Daoy (cell line): ENCODE measurements at regions not wholly inside any gene's neighbourhood (a gene's known extent, or its start where the extent isn't known, plus 50 kb on each side); places are given as distances from the start of the nearest gene placed in this dataset.
"Not testable (repeated sequence)": the region's sequence is repeated elsewhere in the genome, so short reads cannot be mapped to it uniquely, and the experiment has no call there.

Experiments used
- DNase-seq: peaks from one replicate; pipeline ENCODE4 v3.0.0-alpha.2; 2015; ENCODE audit warnings: low read depth

DNA sequence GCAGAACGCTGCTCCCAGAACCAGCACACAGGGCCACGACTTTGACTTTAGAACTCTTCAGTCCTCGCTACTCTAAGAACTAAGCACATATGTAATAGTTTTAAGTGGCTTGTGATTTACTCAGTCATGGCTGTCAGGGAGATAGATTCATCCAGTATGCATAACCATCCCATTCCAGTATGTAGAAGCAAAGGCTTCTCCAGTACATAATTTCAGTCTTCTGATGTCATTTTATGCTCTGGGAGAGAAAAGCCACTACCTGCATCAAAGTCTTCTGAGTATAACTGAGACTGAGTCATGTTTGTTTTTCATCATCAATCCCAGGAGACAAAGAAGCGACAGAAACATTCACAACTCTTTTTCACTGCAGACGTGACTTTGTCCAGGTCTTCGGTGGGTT is 885.7 kb downstream of the PLA2G4A start:
- no peak for DNase-seq

DNA sequence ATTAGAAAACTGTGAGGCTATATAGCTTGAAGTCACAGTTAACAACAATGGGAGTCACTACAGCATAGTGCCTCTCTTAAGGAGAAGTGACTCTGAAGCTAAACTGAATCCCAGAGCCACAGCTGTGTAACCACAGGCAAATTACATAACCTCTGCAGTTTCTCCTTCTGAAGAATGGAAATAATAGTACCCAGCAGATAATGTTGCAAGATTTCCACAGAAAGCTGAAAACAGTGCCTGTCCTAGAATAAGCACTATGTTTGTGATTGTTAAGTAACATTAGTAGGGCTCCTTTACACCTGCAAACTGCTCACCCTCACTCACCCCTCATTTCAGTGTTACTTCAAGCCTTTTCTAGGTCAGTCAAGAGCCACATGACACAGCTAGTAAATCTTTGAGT is 886.7 kb downstream of the PLA2G4A start:
- no peak for DNase-seq

DNA sequence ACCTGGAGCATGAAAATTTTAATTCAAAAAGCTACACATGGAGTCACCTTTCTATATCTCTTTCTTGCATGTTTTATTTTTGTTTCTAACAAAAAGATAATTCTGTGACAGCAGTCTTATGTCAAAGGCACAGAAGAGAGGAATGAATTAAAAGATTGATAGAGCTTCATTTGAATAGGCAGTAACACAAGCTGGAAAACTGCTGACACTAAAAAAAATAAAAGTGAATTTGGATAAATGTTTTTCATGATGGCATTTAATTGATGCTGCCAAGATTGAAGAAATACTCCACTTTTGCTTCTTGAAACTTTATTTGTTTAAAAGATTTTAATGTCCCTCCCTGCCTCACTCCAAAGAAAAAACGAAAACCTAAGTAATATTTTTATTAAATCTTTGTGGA is 887.4 kb downstream of the PLA2G4A start:
- DNase-seq: no peak

DNA sequence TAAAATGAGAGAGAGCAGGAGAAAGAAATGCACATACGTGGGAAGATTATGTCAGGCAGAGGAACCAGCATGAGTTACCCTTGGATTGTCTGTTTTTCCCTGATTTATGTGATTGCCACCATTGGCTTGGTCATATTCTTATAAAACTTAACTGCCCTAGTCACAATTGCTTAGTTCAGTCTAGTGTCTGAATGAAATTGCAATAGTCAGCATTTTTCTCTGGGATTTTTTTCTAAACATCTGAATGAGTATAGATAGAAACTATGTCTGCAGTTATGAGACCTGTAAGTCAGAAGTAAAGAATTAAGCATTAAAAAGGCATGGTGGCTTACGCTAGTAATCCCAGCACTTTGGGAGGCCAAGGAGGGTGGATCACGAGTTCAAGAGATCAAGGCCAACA is 889.8 kb downstream of the PLA2G4A start:
- DNase-seq: no peak

DNA sequence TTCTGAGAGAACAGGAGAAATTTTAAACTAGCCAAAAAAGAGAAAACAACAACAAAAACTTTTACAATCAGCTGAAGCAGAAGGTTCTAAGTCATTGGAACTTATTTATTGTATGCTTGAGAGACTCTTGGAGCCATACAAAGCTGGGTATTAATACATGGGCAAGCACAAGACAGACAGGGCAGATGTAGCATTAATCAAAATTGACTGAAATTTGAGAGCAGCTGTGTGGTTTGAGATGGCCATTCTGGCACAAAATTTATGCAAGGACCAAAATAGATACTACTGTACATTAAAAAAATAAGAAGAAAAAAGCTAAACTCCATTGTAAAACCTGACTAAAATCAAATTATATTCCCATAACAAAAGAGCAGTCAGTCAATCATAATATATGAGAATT is 892.5 kb downstream of the PLA2G4A start:
- DNase-seq: no peak

DNA sequence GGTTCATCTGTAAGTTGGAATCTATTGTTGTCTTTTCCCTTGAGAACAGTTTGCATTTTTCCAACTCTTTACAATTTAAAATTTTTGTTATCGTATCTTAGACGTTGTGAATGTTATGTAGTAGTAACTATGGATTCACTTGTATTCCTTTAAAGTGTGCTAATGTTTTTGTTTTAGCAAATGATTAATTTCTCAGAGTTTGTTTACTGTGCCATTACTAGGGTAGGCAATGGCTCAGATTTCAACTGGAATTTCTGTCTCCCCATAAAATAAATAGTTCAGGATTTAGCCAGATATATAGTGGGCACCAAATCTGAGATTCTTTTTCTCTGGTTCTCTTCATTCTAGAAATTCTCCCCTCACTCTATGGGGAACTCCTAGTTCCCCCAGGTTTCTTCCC is 896.5 kb downstream of the PLA2G4A start:
- no peak for DNase-seq

DNA sequence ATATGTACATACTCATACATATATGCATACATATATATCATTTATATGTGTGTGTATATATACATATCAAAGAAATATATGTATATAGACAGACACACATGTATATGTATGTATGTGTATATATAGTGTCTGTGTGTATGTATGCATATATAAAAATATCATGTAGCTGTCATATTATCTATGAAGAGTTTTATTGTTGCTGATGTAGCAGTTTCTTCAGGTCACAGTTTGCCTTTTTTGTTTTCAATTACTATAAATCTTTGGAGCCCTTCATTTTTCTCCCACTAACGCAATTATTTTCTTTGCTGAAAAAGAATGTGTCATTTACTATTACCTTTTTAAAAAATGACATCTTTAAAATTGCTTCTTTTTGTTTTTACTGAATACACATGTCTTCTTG is 904.5 kb downstream of the PLA2G4A start:
- no peak for DNase-seq

DNA sequence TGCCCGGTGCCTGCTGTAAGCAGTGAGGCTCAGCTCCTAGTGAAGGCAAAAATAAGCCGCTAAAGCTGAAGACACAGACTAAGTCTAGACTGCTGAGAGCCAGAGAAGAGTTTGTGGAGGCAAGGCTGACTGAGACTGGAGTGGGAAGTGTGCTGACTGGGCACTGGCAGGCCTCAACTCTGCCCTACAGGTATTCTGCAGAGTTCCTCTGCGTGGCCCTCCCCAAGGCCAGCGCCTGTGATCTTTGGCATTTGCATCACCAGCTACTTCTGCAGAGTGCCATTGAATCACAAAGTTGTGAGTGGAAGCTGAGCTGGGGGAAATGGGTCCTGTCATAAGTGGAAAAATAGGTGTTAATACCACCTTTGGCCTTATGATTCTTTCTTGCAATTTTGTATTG is 905.7 kb downstream of the PLA2G4A start:
- no peak for DNase-seq

DNA sequence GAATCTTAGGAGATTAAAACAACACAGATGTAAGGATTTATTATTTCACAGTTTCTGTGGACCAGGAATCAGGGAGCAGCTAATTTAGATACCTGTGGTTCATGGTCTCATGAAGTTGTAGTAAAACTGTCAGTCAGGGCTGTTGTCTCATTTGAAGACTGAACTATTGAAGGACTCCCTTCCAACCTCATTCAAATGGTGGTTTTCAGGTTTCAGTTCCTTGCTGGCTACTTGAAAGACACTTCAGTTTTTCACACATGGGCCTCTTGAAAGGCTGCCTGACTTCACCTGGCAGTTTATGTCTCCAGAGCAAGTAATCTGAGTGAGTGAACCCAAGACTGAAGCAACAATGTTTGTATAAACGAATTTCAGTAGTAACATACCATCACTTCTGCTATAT is 915.9 kb downstream of the PLA2G4A start:
- no peak for DNase-seq

DNA sequence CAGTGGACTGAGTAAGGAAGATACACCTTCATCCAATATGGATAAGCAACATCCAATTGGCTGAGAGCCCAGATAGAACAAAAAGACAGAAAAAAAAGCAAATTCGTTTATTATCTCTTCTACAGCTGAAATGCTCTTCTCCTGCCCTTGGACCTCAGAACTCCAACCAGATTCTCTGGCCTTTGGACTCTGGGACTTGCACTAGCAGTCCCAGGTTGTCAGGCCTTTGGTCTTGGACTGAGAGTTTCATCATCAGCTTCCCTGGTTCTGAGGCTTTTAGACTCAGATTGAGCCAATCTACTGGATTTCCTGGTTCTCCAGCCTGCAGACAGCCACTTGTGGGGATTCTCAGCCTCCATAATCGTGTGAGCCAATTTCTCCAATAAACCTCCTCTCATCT is 926.8 kb downstream of the PLA2G4A start:
- DNase-seq: no peak

DNA sequence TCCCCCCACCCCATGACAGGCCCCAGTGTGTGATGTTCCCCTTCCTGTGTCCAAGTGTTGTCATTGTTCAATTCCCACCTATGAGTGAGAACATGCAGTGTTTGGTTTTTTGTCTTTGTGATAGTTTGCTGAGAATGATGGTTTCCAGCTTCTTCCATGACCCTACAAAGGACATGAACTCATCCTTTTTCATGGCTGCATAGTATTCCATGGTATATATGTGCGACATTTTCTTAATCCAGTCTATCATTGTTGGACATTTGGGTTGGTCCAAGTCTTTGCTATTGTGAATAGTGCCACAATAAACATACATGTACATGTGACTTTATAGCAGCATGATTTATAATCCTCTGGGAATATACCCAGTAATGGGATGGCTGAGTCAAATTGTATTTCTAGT is 927.9 kb downstream of the PLA2G4A start:
- DNase-seq: not testable (repeated sequence)

DNA sequence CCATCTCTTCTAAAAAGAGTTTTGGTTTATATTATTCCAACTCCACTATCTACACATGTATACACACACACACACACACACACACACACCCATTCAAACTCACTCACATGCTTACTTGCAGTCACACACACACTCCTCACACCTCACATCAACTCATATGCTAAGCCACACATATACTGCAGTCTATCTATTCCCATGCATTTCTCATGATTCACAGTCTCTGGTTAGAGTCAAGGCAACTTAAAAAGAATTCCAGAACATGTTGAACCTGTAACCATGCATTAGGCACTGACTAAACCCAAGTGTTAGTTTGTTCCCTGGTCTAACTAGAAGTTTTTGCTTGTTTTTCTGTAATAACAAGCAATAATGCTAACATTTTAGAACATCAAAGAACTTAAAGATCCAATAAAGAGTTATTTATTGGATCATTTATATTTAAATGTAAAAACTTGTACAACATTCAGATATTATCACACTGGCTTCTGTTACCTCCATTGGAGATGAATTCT is 931.1 kb downstream of the PLA2G4A start:
- no peak for DNase-seq

DNA sequence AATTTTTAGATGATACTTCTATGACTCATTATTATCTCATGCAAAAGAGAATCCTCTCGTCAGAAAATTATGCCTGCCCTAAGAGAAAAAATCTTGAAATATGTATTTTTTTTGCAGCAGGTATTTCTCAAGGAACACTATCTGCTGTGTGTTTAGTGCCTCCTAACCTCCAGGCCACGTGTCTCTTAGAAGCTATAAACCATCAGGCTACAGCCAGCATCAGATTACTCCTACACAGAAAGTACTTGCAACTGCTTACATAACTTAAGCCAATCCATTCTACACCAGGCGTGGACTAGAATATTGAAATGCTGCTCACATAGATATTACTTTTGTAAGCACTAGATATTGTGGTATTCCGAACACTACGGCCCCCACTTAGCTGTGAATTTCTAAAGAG is 933.4 kb downstream of the PLA2G4A start:
- DNase-seq: no peak

DNA sequence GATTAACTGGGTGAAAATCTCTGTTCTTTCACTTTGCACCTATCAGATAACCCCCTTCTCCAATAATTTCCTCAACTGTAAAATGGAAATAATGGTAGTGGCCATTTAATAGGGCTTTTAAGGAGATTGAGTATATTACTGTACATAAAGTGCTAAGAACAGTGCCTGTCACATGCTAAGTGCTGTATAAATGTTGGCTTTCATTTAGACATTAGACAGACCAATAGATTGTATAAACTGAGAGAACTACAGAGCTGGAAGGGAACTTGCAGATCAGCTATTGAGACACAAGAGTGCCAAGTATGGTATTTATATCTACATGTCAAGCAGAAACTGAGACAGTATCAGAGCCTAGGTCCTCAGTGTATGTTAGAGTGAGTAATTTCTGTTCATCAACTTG is 934.7 kb downstream of the PLA2G4A start:
- DNase-seq: no peak

DNA sequence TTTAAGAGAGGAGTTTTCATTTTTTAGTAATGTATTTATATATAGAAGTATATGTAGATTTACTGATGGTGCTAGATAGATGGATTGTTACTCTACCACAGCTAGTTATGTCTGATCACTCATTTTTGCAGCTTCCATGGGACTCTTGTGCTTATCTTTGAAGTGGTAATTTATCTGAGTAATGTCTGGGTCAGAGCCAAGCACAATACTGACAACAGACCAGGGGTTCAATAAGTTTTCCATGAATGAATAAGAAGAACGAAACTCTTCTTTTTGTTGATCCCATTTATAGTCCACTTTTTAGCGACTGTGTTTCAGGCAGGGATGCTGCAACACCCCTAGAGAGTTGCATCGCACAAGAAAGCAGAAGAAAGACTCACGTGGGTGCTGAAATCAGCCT is 935.2 kb downstream of the PLA2G4A start:
- DNase-seq: peak; percentile 43

DNA sequence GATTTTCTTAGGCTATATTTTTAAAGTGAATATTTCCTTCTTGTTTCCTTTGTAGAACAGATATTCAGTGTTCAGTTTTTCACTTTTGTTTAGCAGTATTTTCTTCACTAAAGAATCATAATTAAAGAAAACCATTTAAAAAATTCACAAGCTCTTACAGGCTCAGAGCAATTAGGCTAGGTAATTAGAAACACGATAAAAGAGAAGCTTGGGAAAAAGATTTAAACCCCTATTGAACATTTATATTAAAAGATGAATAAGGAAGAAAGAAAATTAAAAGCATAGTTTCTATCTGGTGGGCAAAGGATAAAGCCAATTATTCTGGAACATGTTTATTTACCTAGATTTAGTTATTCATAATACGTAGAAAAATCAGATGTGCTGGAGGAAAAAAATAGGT is 942.6 kb downstream of the PLA2G4A start:
- DNase-seq: no peak

DNA sequence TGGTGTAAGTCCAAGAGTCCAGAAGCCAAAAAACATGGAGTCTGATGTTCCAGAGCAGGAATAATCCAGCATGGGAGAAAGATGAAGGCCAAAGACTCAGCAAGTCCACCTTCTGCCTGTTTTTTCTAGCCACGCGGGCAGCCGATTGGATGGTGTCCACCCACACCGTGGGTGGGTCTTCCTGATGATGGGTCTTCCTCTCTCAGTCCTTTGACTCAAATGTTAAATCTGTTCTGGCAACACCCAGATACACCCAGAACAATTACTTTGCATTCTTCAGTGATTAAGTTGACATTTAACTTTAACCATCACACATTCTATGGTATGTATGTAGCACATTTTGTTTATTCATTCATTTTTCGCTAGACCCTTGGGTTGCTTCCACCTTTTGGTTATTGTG is 944.4 kb downstream of the PLA2G4A start:
- no peak for DNase-seq

DNA sequence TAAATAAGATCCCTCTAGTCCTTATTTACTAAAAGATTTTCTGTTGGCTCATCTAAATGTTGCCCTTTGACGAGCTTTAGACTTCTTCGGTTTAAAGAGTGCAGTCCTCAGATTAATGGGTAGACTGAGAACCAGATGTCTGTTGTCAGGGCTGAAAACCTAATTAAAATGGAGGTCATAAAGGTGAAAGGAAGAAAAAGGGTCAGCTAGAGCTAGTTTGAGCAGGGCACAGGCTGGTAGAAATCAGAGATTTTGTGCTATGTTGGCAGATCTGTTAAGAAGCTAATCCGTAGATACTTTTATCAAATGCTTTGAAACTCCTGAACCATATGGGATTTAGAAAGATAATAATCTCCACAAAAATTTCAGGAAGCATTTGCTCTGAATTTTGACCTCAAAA is 959.0 kb downstream of the PLA2G4A start:
- no peak for DNase-seq

DNA sequence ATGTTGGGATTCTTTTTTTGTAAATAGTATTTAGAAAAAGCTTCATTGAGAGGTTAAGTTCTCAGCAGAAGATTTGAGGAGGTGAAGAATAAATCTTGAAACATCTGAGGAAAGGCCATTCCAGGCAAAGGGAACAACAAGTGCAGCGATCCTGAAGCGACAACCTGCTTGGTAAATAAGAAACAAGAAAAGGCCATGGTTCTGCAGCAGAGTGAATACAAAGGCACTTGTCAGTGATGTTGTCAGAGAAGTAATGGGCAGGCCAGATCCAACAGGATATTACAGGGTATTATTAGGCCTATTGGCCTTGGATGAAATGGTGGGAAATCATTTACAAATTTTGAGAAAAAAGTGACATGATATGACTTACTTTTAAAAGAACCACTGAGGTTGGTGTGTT is 960.0 kb downstream of the PLA2G4A start:
- DNase-seq: no peak

DNA sequence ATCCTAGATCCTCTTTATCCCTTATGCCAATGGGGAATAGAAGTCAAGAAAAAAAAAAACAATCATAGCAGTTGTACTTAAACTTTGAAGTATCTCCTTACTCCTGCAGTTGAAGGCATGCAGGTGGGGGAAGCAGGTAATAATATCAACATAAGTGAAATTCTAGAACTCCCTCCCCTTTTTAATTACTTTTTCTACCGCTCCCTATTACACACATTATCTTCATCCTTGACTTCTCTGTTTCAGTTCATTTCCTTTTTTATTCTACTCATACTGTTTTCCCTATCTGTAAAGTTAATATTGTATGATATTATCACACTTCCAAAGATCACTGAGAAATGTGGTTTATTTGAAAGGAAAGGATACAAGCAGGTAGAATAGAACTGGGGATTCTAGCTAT is 962.0 kb downstream of the PLA2G4A start:
- DNase-seq: no peak

DNA sequence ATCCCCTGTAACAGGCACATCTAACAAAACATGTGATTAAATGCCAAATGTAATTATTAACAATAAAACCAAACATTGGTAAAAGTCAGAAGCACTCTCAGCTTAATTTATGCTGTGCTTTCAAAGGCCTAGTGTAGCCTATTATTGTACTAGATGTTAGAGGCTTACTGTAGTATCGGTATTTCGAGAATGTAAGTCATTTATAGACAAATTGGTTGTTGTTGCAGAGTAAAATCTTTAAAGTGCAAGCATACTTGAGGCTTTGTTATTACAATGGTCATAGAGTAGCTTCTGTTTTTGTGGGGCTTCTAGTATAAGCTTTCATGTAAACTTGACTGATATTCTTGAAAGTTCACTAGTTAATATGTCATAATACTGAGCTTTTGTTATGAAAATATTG is 965.8 kb downstream of the PLA2G4A start:
- no peak for DNase-seq

DNA sequence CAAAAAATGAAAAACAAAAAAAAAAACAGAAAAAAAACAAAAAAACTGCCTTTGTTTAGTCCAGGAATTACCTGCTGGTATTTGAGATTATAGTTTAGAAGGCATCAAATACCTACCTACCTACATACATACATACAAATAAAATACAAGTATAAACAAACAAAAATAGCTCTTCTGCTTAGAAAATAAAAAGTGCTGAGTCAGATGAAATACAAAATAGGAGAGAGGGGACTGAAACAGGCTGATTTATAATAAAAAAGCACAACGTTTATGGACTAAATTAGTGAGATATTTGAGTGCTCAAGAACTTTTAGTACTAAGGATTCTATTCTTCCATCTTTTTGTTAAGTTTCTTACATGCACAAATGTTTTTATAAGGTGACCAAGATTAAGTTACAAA is 980.8 kb downstream of the PLA2G4A start:
- DNase-seq: no peak

DNA sequence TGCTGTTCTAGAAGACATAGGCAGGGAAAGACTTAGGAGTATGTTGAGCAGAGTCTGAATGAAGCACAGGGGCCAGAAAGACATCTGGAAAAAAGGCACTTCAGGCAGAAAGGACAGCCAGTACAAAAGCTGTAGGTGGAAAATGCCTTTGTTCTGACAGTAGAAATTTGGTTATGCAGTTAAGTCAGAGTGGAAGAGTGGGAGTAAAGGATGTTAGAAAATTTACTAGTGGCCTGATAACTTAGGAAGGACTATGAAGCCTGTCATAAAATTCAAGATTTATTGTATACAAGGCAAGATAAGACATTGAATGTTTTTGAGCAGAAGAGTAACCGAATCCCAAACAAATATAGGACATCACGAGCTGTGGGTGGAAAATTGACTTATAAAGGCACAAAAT is 987.9 kb downstream of the PLA2G4A start:
- DNase-seq: no peak

DNA sequence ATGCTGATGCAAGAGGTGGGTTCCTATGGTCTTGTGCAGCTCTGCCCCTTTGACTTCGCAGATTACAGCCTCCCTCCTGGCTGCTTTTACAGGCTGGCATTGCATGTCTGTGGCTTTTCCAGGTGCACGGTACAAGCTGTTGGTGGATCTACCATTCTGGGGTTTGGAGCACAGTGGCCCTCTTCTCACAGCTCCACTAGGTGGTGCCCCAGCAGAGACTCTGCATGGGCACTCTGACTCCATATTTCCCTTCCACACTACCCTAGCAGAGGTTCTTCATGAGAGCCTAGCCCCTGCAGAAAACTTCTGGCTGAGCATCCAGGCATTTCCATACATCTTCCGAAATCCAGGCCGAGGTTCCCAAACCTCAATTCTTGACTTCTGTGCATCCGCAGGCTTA is 989.0 kb downstream of the PLA2G4A start:
- DNase-seq: no peak

DNA sequence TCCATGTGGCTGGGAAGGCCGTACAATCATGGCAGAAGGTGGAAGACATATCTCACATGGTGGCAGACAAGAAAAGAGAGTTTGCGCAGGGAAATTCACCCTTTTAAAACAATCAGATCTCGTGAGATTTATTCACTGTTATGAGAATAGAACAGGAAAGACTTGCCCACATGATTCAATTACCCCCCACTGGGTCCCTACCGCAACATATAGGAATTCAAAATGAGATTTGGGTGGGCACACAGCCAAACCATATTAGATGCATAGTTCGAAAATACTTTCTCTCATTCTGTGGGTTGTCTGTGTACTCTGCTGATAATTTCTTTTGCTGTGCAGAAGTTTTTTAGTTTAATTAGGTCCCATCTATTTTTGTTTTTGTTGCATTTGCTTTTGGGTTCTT is 990.3 kb downstream of the PLA2G4A start:
- DNase-seq: no peak
